Neural cell (in vitro differentiated cells): ENCODE measurements at regions not wholly inside any gene's neighbourhood (a gene's known extent, or its start where the extent isn't known, plus 50 kb on each side); places are given as distances from the start of the nearest gene placed in this dataset.
"Not testable (repeated sequence)": the region's sequence is repeated elsewhere in the genome, so short reads cannot be mapped to it uniquely, and the experiment has no call there.

Experiments used
- H2AFZ ChIP-seq: fragments of 200-600, 300-800 bp; sonication (generic), shearing (Covaris generic); 2 replicates; pipeline ENCODE4 v1.6.0; 2014; ENCODE audit warnings: low read depth, mild to moderate bottlenecking, antibody characterized with exemption, low read length, moderate library complexity
- H3F3A ChIP-seq: fragments of 200-600 bp; shearing (Covaris generic); 2 replicates; pipeline ENCODE4 v1.6.1; 2016; ENCODE audit warnings: mild to moderate bottlenecking, moderate library complexity, mixed read lengths, antibody characterized with exemption, low read length; ENCODE audit not compliant: insufficient read depth, poor library complexity, severe bottlenecking
- H3K27ac ChIP-seq: fragments of 200-600, 300-800 bp; sonication (generic), shearing (Covaris generic); 2 replicates; pipeline ENCODE4 v1.5.1; 2014; ENCODE audit warnings: mild to moderate bottlenecking, low read length, moderate library complexity
- H3K27me3 ChIP-seq: fragments of 300-800, 200-600 bp; sonication (generic), shearing (Covaris generic); 2 replicates; pipeline ENCODE4 v1.6.0; 2014; ENCODE audit warnings: mild to moderate bottlenecking, low read depth, low read length, moderate library complexity; ENCODE audit not compliant: insufficient read depth
- H3K36me3 ChIP-seq: fragments of 300-800, 200-600 bp; sonication (generic), shearing (Covaris generic); 2 replicates; pipeline ENCODE4 v1.5.1; 2014; ENCODE audit warnings: mild to moderate bottlenecking, antibody characterized with exemption, low read length, moderate library complexity; ENCODE audit not compliant: insufficient read depth
- H3K4me2 ChIP-seq: fragments of 300-800, 200-600 bp; sonication (generic), shearing (Covaris generic); 2 replicates; pipeline ENCODE4 v1.6.0; 2014; ENCODE audit warnings: mild to moderate bottlenecking, low read length
- H3K4me3 ChIP-seq: fragments of 300-800, 200-600 bp; sonication (generic), shearing (Covaris generic); 2 replicates; pipeline ENCODE4 v1.5.1; 2014; ENCODE audit warnings: mild to moderate bottlenecking, low read length, moderate library complexity
- H3K79me2 ChIP-seq: fragments of 200-600 bp; shearing (Covaris generic); replicated peaks from 2 replicates; pipeline ENCODE4 v1.6.0; 2014; ENCODE audit warnings: mild to moderate bottlenecking, low read length, moderate library complexity; ENCODE audit not compliant: insufficient read depth
- H3K9ac ChIP-seq: fragments of 300-800, 200-600 bp; sonication (generic), shearing (Covaris generic); 2 replicates; pipeline ENCODE4 v1.6.1; 2016; ENCODE audit warnings: mild to moderate bottlenecking, low read length, mixed read lengths
- H3K9me2 ChIP-seq: fragments of 200-600 bp; shearing (Covaris generic); 2 replicates; pipeline ENCODE4 v1.6.1; 2016; ENCODE audit warnings: mild to moderate bottlenecking, low read length, mixed read lengths; ENCODE audit not compliant: insufficient read depth
- H3K9me3 ChIP-seq: fragments of 200-600, 300-800 bp; sonication (generic), shearing (Covaris generic); 2 replicates; pipeline ENCODE4 v1.6.1; 2016; ENCODE audit warnings: mild to moderate bottlenecking, mixed run types, low read length, moderate library complexity, mixed read lengths
- H4K20me1 ChIP-seq: fragments of 200-600 bp; shearing (Covaris generic); 2 replicates; pipeline ENCODE4 v1.6.1; 2016; ENCODE audit warnings: mild to moderate bottlenecking, mixed run types; ENCODE audit not compliant: insufficient read depth
- EP300 ChIP-seq: fragments of 450-650 bp; conservative IDR thresholded peaks from 2 replicates; pipeline ENCODE4 v1.6.1; 2014; ENCODE audit warnings: antibody characterized with exemption, mild to moderate bottlenecking, moderate library complexity; ENCODE audit not compliant: poor library complexity, severe bottlenecking
- EZH2 ChIP-seq: fragments of 200-600, 300-800 bp; shearing (Covaris generic), sonication (generic); IDR thresholded peaks from 2 replicates; pipeline ENCODE4 v1.6.1; 2014; ENCODE audit warnings: antibody characterized with exemption, low read length, borderline replicate concordance, mild to moderate bottlenecking; ENCODE audit not compliant: insufficient read depth, poor library complexity, severe bottlenecking
- MXI1 ChIP-seq: fragments of 450-650 bp; conservative IDR thresholded peaks from 2 replicates; pipeline ENCODE4 v1.6.1; 2014; ENCODE audit warnings: antibody characterized with exemption, mild to moderate bottlenecking; ENCODE audit not compliant: poor library complexity, severe bottlenecking
- POLR2AphosphoS5 ChIP-seq: IDR thresholded peaks from 2 replicates; pipeline ENCODE4 v1.6.1; 2012
- RAD21 ChIP-seq: fragments of 450-650 bp; conservative IDR thresholded peaks from 2 replicates; pipeline ENCODE4 v1.6.1; 2014; ENCODE audit warnings: antibody characterized with exemption, mild to moderate bottlenecking, moderate library complexity
- SMC3 ChIP-seq: fragments of 450-650 bp; conservative IDR thresholded peaks from 2 replicates; pipeline ENCODE4 v1.6.1; 2014; ENCODE audit warnings: antibody characterized with exemption, mild to moderate bottlenecking, moderate library complexity; ENCODE audit not compliant: poor library complexity
- TAF1 ChIP-seq: IDR thresholded peaks from 2 replicates; pipeline ENCODE4 v1.6.1; 2012; ENCODE audit warnings: low read depth
- TF ChIP-seq, protein P1 (sequence below): fragments of 450-650 bp; IDR thresholded peaks from 2 replicates; pipeline ENCODE4 v1.5.1; 2014; ENCODE audit warnings: antibody characterized with exemption, mild to moderate bottlenecking, moderate library complexity; ENCODE audit not compliant: poor library complexity, severe bottlenecking
- TF ChIP-seq, protein P2 (sequence below): IDR thresholded peaks from 2 replicates; pipeline ENCODE4 v1.6.1; 2012; ENCODE audit warnings: borderline replicate concordance

DNA sequence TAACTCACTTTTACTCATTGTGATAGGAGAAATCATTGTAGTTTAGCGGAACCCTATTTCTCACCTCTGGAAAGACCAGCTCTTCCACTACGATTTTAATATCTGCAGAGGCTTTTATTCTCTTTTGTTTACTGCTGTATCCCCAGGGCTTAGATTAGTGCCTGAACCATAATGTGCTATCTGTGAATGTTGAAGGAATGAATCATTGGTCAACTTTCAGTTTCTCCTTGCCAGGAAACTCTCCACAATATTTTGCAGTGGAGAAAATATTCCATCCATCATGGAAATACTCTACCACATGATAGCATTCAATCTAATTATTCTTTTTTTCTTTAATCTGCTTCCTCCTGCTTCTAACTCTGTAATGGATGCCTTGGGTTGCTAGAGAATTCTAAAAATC is 263.5 kb upstream of the PTPRD start:
- no peaks in the 10 kb centered on the region for H3K79me2 ChIP-seq
- H3K9me3 ChIP-seq: no peaks in the 10 kb centered on the region
- no peaks in the 10 kb centered on the region for H3F3A ChIP-seq
- H3K27me3 ChIP-seq: no peaks in the 10 kb centered on the region
- TF ChIP-seq POLR2AphosphoS5 (no peak), SMC3 (no peak), EZH2 (no peak), EP300 (no peak), TAF1 (no peak), RAD21 (no peak)
- TF ChIP-seq, protein P1, sequence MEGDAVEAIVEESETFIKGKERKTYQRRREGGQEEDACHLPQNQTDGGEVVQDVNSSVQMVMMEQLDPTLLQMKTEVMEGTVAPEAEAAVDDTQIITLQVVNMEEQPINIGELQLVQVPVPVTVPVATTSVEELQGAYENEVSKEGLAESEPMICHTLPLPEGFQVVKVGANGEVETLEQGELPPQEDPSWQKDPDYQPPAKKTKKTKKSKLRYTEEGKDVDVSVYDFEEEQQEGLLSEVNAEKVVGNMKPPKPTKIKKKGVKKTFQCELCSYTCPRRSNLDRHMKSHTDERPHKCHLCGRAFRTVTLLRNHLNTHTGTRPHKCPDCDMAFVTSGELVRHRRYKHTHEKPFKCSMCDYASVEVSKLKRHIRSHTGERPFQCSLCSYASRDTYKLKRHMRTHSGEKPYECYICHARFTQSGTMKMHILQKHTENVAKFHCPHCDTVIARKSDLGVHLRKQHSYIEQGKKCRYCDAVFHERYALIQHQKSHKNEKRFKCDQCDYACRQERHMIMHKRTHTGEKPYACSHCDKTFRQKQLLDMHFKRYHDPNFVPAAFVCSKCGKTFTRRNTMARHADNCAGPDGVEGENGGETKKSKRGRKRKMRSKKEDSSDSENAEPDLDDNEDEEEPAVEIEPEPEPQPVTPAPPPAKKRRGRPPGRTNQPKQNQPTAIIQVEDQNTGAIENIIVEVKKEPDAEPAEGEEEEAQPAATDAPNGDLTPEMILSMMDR: no peak
- no peaks in the 10 kb centered on the region for H3K36me3 ChIP-seq
- H3K27ac ChIP-seq: no peak overlapping the region
- H4K20me1 ChIP-seq: no peaks in the 10 kb centered on the region
- no peak overlapping the region for H3K4me3 ChIP-seq
- H3K9ac ChIP-seq: no peak overlapping the region
- H3K4me2 ChIP-seq: no peak overlapping the region
- no peak overlapping the region for H2AFZ ChIP-seq
- no peaks in the 10 kb centered on the region for H3K9me2 ChIP-seq

DNA sequence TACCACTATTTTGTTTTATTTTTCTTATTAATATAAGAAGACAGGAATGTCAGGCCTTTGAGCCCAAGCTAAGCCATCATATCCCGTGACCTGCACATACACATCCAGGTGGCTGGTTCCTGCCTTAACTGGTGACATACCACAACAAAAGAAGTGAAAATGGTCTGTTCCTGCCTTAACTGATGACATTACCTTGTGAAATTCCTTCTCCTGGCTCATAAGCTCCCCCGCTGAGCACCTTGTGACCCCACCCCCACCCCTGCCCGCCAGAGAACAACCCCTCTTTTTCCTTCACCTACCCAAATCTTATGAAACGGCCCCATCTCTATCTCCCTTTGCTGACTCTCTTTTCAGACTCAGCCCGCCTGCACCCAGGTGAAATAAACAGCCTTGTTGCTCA is 277.5 kb upstream of the PTPRD start:
- not testable (repeated sequence) for H3F3A ChIP-seq, H3K27ac ChIP-seq, H4K20me1 ChIP-seq, H3K79me2 ChIP-seq, H3K9ac ChIP-seq, H3K9me2 ChIP-seq, H3K4me3 ChIP-seq, H3K9me3 ChIP-seq, H2AFZ ChIP-seq, H3K4me2 ChIP-seq, H3K36me3 ChIP-seq, H3K27me3 ChIP-seq

DNA sequence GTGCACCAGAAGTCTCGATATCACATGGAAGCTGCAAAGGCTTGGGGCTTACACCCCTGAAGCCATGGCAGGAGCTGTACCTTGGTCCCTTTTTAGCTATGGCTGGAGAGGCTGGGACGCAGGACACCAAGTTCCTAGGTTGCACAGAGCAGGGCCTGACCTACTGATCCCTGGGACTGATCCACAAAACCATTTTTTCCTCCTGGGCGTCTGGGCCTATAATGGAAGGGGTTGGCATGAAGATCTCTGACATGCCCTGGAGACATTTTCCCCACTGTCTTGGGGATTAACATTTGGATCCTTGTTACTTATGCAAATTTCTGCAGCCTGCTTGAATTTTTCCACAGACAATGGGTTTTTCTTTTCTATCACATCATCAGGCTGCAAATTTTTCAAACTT is 286.7 kb upstream of the PTPRD start:
- H3K27me3 ChIP-seq: no peaks in the 10 kb centered on the region
- no peaks in the 10 kb centered on the region for H3F3A ChIP-seq
- no peaks in the 10 kb centered on the region for H3K79me2 ChIP-seq
- H2AFZ ChIP-seq: no peak overlapping the region
- H4K20me1 ChIP-seq: no peaks in the 10 kb centered on the region
- H3K27ac ChIP-seq: no peak overlapping the region
- H3K9me3 ChIP-seq: no peaks in the 10 kb centered on the region
- no peaks in the 10 kb centered on the region for H3K9me2 ChIP-seq
- no peaks in the 10 kb centered on the region for H3K36me3 ChIP-seq
- no peak overlapping the region for H3K4me2 ChIP-seq
- no peak overlapping the region for H3K4me3 ChIP-seq
- H3K9ac ChIP-seq: no peak overlapping the region
- TF ChIP-seq SMC3: no peak
- no peak for TF ChIP-seq TAF1
- no peak for TF ChIP-seq EP300
- TF ChIP-seq, protein P1: no peak
- TF ChIP-seq MXI1: no peak
- TF ChIP-seq RAD21: no peak
- TF ChIP-seq EZH2: no peak
- TF ChIP-seq, protein P2, sequence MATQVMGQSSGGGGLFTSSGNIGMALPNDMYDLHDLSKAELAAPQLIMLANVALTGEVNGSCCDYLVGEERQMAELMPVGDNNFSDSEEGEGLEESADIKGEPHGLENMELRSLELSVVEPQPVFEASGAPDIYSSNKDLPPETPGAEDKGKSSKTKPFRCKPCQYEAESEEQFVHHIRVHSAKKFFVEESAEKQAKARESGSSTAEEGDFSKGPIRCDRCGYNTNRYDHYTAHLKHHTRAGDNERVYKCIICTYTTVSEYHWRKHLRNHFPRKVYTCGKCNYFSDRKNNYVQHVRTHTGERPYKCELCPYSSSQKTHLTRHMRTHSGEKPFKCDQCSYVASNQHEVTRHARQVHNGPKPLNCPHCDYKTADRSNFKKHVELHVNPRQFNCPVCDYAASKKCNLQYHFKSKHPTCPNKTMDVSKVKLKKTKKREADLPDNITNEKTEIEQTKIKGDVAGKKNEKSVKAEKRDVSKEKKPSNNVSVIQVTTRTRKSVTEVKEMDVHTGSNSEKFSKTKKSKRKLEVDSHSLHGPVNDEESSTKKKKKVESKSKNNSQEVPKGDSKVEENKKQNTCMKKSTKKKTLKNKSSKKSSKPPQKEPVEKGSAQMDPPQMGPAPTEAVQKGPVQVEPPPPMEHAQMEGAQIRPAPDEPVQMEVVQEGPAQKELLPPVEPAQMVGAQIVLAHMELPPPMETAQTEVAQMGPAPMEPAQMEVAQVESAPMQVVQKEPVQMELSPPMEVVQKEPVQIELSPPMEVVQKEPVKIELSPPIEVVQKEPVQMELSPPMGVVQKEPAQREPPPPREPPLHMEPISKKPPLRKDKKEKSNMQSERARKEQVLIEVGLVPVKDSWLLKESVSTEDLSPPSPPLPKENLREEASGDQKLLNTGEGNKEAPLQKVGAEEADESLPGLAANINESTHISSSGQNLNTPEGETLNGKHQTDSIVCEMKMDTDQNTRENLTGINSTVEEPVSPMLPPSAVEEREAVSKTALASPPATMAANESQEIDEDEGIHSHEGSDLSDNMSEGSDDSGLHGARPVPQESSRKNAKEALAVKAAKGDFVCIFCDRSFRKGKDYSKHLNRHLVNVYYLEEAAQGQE: no peak
- no peak for TF ChIP-seq POLR2AphosphoS5
